Esophagus muscularis mucosa (tissue), 4 donors: ENCODE measurements at regions not wholly inside any gene's neighbourhood (a gene's known extent, or its start where the extent isn't known, plus 50 kb on each side); places are given as distances from the start of the nearest gene placed in this dataset.

Experiments used
- CTCF ChIP-seq, 3 experiments: fragments of 200-600 bp in 2 of 3; fragments of 450-650 bp in 1 of 3; sonication (generic) in 2 of 3; IDR thresholded peaks; one replicate each; pipeline ENCODE4 v1.5.1; 2017 to 2019; ENCODE audit warnings: antibody characterized with exemption in 3 of 3, mild to moderate bottlenecking in 2 of 3, moderate library complexity in 1 of 3
- EP300 ChIP-seq: sonication (generic); formaldehyde crosslinking; IDR thresholded peaks from one replicate; pipeline ENCODE4 v1.6.1; 2017; ENCODE audit warnings: antibody characterized with exemption
- POLR2A ChIP-seq: fragments of 450-650 bp; IDR thresholded peaks from one replicate; pipeline ENCODE4 v1.6.1; 2017; ENCODE audit warnings: antibody characterized with exemption, moderate library complexity, mild to moderate bottlenecking, low read depth
- POLR2AphosphoS5 ChIP-seq, 2 donors: sonication (generic); formaldehyde crosslinking; IDR thresholded peaks; one replicate each; pipeline ENCODE4 v1.6.1; 2017; ENCODE audit warnings: antibody characterized with exemption in 2 of 2

GRCh38 chr1:220952961-220953643, 73.9 kb downstream of the HLX start:
- TF ChIP-seq CTCF (IDR thresholded peaks at IDR 0.05), result no peak
- no peak for TF ChIP-seq POLR2AphosphoS5 (IDR thresholded peaks at IDR 0.05)
- TF ChIP-seq POLR2A, result no peak
- no peak for TF ChIP-seq EP300
